Activated CD8-positive, alpha-beta memory T cell treated with anti-CD3 and anti-CD28 coated beads for 24 hours (primary cell): ENCODE measurements at regions not wholly inside any gene's neighbourhood (a gene's known extent, or its start where the extent isn't known, plus 50 kb on each side); places are given as distances from the start of the nearest gene placed in this dataset.
"Not testable (repeated sequence)": the region's sequence is repeated elsewhere in the genome, so short reads cannot be mapped to it uniquely, and the experiment has no call there.

ENCODE experiments used
- DNase-seq: peaks from one replicate; pipeline ENCODE4 v3.0.0-alpha.2; 2020

DNA sequence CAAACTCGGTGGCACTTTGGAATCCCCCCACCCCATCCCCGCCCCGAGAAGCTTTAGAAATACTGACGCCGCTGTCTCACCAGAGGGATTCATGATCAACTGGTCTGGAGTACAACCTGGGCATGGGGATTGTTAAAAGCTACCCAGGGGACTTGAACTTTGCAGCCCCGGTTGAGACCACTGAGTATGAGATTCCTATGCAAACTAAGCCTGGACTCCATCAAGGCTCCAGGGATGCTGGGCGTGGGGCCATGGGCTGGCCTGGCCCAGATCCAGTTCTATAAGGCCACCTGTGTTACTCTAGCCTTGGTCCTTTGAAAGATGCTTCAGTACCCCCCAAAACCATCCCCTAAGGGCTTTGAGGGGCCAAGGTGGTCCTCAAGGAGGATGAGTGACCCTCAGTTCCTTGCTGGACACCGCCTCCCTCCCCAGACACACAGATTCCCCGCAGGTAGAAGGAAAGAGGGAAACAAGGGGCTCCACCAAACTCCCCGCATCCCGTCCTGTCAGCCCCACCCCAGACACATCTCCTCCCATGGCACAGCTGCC lies 68.5 kb downstream of the MRPL36 start:
- DNase-seq: peak; percentile 47

- no peak for DNase-seq
Observed at GRCh38 chr5:1730487-1730847, 69.2 kb downstream of the MRPL36 start.

DNA sequence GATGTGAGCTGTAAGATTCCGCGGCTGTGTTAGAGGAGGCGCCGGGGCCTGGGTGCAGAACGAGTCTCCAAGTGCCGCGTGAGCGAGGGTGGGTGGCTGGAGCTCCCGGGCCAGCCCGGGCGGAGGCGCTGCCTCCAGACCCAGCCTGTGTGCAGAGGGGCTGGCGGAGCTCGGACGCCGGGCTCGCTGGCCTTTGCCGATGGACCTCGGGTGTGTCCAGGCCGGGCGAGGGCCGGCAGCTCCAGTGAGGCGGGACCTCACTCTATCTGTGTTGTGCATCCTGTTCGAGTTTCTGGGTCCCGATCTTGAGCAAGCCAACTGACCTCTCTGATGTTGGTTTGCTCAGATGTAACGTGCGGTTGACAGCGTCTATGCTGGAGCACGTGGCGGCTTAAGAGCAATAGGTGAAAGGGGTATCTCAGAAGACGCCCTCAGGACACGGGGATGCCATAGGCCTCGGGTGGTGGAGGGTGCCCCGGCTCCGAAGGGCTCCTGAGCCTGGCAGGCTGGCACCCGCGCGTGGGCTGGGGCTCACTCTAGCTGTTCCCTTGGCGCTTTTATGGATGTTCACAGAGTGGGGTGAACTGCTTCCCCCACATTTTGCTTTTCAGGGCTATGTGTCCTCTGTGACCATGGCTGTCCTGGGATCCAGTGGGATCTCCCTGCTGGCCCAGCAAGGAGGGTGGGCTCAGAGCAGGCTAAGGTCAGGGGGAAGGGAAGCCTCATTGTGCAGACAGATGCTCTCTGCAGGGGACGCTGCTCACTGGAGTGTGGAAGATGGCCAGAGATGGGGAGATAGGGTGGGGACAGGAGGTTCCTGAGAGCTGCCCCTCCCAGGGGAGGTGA lies 69.8 kb downstream of the MRPL36 start:
- DNase-seq: peak; percentile 37

GRCh38 chr5:1728846-1729245 lies 70.8 kb downstream of the MRPL36 start:
- DNase-seq: peak; percentile 28

- DNase-seq: peak; percentile 43
Observed at GRCh38 chr5:1727571-1727970, 72.1 kb downstream of the MRPL36 start.

DNA sequence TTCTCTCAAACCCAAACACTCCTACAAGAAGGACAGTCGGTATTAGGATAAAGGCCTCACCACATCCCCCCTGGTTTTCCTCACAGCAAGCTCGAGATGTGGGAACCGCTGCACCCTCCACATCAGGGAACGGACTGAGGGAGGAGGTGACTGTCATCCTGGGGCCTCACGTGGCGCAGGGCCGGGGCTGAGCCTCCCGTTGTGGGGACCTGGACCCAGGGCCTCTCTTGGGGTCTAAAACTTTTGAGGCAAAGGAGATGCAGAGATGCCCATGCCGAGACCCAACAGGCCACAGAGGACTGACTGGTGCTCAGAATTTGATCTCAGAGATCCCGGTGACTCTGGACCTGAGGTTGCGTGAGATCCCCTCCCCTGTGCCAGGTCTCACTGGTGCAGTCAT lies 72.7 kb downstream of the MRPL36 start:
- peak; percentile 45 for DNase-seq

- DNase-seq: peak; percentile 43
Observed at GRCh38 chr5:1726469-1726865, 73.2 kb downstream of the MRPL36 start.

DNA sequence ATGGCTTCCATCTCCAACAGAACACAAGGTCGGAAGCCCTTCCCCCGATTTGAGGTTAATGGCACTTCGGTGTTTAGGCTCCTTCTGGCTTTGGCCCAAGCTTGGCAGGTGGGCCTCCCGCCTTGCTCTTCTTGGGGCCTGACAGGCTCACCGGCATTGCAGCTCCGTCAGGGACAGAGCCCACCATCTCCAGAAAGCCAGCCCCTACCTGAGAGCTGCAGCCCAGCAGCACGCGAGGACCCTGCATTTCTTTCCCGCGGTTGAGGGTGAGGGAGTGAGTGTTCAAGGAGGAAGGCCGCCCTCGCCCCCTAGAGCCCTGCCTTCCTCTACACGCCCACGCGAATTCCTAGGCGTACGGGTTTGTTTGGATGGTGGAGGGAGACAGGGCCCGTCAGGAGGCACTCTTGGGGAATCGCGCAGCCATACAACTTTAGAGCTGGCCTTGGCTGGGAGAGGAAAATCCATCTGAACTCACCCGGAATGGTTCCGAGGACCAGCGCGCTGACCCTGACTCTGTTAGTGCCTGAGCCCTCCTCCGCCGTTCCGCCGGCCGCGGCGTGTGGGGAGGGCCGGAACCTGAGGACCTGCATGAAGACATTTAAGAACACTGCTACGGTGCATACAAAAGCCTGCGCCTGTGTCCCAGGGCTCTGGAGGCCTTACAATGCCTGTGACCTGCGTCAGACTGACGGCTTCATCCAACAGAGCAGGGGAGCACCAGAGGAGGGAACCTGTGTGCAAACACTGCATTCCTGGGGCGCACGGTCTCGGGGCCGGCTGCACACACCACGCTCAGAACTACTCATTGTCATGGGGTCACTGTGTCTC lies 73.8 kb downstream of the MRPL36 start:
- DNase-seq: peak; percentile 49

DNA sequence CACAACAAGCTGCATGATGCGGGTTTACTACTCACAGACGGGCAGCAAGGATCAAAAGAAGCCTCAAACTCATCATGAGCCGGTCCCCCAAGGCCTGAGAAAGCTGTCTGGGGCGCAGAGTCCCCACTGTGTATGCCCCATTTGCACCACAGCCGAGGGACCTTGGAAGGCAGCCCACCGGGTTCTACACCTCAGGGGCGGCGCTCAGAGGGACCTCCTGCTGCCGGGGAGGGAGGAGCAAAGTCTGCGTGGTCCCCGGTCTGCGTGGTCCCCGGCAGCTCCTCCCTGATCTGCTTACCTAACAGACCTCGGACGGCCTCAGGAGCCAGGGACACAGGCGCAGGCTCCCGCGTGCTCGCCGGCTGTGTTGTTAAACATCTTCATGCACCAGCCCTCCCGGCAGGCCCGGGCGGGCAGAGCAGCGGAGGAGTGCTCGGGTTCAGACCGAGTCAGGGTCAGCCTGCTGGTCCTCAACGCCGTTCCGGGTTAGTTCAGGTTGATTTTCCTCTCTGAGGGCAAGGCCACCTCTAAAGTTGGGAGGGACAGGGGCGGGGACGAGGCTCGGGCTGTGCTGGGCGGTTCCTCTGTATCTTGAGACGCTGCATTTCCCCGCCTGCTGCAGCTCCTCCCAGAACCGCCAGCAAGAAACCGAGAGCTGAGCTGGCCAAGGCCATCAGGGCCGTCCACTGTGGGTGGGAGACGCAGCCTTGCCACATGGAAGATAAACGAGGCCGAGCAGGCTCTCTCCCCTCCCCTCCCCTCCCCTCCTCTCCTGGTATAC lies 74.6 kb downstream of the MRPL36 start:
- peak; percentile 67 for DNase-seq

DNA sequence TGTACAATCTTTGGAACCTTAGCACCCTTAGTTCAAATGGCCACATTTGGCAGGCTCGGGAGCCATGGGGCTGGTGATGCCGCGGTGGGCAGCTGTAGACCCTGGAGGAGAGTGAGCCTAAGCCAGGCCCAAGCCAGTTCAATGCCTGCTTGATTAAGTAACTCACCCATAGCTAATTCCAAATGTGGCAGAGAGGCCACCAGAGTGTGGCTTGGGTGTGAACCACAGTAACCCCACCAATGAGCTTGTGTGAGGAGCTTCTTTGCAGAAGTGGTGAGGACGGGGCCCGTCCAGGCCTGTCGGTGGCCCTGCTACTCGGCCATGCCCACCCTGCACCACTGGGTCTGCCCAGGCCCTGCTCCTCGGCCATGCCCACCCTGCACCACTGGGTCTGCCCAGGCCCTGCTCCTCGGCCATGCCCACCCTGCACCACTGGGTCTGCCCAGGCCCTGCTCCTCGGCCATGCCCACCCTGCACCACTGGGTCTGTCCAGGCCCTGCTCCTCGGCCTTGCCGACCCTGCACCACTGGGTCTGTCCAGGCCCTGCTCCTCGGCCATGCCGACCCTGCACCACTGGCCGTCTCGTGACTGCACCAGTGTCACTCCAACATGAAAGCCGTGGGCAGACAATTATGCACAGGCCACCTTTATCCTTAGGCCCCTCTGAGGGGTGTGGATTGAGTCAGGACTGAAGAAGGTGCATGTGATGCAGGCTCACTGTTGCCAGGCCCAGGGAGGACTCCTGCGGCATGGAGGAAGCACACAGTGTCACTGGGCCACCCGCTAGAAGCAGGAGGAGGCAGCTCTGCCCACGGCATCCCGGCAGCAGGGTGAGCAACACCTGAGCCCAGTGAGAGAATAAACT lies 75.4 kb downstream of the MRPL36 start:
- DNase-seq: peak; percentile 35

- DNase-seq: peak; percentile 30
Observed at GRCh38 chr5:1723476-1723875, 76.2 kb downstream of the MRPL36 start.

DNA sequence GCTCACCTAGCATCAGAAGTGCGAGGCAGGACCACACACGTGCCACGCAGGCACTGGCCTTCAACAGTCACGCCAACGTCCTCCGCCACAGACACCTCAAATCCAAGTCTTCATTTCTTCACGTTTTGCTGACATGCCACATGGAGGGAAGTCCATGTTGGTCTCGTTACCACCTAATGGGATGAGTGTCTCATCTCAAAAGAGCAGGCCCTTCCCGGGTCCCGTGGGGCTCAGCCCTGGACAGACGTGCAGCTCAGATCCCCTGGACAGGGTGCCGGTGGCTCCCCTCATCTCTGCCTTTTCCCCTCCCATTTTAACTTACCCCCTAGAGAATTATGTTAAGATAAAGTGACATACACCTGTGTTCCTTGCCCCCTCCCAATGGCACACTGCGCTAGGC lies 76.8 kb downstream of the MRPL36 start:
- DNase-seq: peak; percentile 15

GRCh38 chr5:1720396-1721110 lies 79.1 kb downstream of the MRPL36 start:
- DNase-seq: peak; percentile 47

GRCh38 chr5:1719860-1720259 lies 79.8 kb downstream of the MRPL36 start:
- DNase-seq: no peak

GRCh38 chr5:1718669-1719068 lies 81.0 kb downstream of the MRPL36 start:
- no peak for DNase-seq

- not testable (repeated sequence) for DNase-seq
Observed at GRCh38 chr5:1710091-1710490, 89.5 kb downstream of the MRPL36 start.

- no peak for DNase-seq
Observed at GRCh38 chr5:1709171-1709803, 90.3 kb downstream of the MRPL36 start.

DNA sequence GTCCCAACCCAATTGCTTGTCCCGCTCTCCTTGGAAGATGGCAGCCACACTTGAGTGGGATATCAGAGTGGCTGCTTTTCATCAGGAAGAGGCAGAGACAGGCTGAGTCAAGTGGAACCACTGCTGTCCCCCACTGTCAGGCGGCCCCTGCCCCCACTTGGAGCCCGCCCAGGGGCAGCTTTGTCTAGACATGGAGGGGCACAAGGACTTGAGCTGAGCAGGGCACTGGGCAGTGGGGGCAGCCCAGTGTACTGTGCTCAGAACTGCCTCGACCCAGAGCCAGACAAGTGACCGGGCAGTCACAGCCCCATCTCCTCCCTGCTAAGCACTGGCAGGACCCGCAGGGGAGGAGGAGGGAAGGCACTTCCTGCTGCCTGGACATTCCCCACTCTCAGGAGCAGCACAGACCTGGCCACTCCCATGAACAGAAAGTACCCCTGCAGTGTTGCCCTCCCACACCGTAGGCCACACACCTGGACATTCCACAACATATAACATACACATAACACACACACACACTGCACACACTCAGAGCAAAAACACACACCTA lies 91.0 kb downstream of the MRPL36 start:
- no peak for DNase-seq

- DNase-seq: no peak
Observed at GRCh38 chr5:1707467-1707866, 92.2 kb downstream of the MRPL36 start.

DNA sequence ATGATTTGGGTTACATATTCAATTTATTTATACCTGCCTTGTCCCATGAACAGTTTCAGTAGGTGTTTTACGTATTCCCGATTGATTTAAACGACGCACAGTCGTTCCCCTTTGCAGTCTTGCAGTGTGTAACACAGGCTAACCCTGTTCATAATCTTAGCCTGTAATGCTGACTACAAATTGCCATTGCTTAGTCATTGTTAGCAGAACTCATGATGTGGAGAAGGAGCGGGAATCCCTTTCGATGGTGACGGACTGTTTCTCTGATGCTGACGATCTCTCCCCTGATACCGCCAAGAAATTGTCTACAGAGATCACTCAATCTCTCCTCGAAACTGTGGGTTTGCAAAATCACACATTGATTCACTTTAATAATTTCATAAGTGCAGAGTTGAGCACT lies 93.2 kb downstream of the MRPL36 start:
- DNase-seq: no peak
